ENCODE measurements at regions not wholly inside any gene's neighbourhood (a gene's known extent, or its start where the extent isn't known, plus 50 kb on each side); places are given as distances from the start of the nearest gene placed in this dataset.

DNA sequence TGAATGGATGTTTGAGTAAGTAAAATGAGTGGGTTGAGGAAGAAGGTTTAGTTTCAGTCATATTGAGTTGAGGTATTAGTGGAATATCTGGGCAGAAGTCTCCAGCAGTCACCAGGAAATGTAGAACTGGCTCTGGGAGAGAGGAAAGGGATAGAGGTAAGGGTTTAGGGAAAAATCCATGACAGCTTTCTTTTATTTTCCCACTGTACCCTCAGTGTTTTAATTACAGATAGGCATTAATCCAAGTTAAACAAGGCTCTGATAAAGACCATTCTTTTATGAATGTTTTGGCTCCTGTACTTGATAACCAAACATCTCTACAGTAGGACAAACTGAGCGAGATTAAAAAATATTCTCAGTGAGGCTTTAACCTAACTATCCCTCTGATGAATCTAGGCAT, 318.4 kb upstream of the SYNCRIP start:
- no peak overlapping the region for H3K4me3 ChIP-seq
- H3K27ac ChIP-seq = no peak overlapping the region
- no peaks in the 10 kb centered on the region for H3K36me3 ChIP-seq
- no peaks in the 10 kb centered on the region for H3K27me3 ChIP-seq
- H3K9me3 ChIP-seq = no peaks in the 10 kb centered on the region
- no peaks in the 10 kb centered on the region for H3K4me1 ChIP-seq
- intact Hi-C loops (cut with DNase I; ENCODE audit: low total_unique reads) = no loop called here
- no peak for DNase-seq
- TF ChIP-seq, protein P1, sequence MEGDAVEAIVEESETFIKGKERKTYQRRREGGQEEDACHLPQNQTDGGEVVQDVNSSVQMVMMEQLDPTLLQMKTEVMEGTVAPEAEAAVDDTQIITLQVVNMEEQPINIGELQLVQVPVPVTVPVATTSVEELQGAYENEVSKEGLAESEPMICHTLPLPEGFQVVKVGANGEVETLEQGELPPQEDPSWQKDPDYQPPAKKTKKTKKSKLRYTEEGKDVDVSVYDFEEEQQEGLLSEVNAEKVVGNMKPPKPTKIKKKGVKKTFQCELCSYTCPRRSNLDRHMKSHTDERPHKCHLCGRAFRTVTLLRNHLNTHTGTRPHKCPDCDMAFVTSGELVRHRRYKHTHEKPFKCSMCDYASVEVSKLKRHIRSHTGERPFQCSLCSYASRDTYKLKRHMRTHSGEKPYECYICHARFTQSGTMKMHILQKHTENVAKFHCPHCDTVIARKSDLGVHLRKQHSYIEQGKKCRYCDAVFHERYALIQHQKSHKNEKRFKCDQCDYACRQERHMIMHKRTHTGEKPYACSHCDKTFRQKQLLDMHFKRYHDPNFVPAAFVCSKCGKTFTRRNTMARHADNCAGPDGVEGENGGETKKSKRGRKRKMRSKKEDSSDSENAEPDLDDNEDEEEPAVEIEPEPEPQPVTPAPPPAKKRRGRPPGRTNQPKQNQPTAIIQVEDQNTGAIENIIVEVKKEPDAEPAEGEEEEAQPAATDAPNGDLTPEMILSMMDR (IDR thresholded peaks at IDR 0.05) = no peak
- no peak for TF ChIP-seq POLR2A (IDR thresholded peaks at IDR 0.05)

DNA sequence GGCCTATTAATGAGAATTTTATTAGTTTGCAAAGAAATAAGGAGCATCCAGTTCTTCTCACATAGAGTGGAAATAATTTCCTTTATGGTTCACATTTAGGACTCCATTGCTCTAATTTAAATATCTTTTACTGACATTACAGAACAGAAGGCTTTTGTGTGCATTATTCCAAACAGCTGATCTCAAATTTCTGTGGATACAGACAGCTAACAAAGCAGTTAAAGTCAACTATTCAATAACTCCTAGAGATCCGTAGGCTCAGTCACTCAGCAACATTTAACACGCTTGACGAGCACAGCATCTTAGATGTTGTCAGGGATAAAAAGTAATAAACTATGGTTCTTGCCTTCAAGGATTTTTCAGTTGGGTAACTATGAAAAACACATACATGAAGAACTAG, 305.8 kb upstream of the SYNCRIP start:
- Histone ChIP-seq H3K27me3 (no peaks in the 10 kb centered on the region), H3K9me3 (no peaks in the 10 kb centered on the region), H3K27ac (no peak overlapping the region), H3K36me3 (no peaks in the 10 kb centered on the region), H3K4me1 (no peaks in the 10 kb centered on the region), H3K4me3 (no peak overlapping the region)
- TF ChIP-seq, protein P1 (IDR thresholded peaks at IDR 0.05) = no peak
- no peak for TF ChIP-seq POLR2A (IDR thresholded peaks at IDR 0.05)
- intact Hi-C loops (cut with DNase I; ENCODE audit: low total_unique reads) = no loop called here
- no peak for DNase-seq

DNA sequence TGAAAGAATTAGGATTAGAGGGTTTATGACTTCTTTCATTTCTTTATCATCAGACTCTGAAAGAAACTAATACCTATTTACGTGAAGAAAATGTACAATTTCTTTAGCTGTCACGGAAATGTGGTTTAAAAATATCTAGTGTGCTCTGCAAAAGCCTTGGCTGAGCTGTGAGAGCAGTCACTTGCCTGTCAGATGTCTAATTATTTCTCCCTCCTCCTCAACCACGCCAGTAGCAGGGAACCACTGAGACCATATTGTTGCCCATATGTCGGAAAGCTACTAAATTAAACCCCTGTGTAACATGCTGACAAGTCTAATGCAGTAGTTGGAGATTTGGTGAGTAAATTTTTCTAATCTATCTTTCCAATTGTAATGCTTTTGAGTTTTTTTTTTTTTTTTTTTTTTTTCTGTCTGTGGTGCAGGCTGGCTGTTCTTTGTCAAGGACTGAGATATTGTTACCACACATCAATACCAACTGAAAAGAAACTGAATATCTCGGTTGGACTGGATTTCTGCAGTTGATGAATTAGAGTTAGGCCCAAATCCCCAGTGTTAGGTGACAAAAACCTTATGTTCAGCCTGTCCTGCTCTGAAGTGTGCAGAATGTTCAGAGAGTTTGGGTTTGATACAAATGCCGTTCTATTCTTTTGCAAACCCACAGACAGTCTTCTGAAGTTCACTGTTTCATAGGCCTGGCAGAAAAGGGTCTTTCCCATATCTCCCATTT, 302.9 kb upstream of the SYNCRIP start:
- no peaks in the 10 kb centered on the region for H3K27me3 ChIP-seq
- no peak overlapping the region for H3K4me3 ChIP-seq
- no peaks in the 10 kb centered on the region for H3K4me1 ChIP-seq
- intact Hi-C loops (cut with DNase I; ENCODE audit: low total_unique reads) = no loop called here
- no peak for DNase-seq
- no peak for TF ChIP-seq POLR2A (IDR thresholded peaks at IDR 0.05)
- no peak overlapping the region for H3K27ac ChIP-seq
- H3K36me3 ChIP-seq = no peaks in the 10 kb centered on the region
- H3K9me3 ChIP-seq = no peaks in the 10 kb centered on the region

DNA sequence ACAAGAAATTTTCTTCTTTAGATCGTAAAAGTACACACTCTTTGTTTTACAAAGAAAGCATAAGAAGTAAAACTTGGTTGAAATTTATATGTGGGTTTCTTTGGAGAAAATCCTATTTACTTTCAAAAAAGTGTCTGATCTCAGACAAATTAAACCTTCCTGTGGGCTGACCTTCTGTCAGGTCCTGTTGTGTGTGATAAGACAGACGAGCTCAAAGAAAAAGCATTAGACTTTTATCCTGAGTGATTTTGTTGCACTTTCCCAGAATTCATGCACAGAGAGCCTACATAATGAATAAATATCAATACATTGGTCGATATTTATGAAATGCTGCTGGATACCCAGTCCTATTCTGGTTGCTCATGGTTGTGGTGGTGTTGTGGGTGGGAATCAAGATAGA, 302.1 kb upstream of the SYNCRIP start:
- Histone ChIP-seq H3K4me1 (no peaks in the 10 kb centered on the region), H3K27ac (no peak overlapping the region), H3K9me3 (no peaks in the 10 kb centered on the region), H3K27me3 (no peaks in the 10 kb centered on the region), H3K36me3 (no peaks in the 10 kb centered on the region), H3K4me3 (no peak overlapping the region)
- TF ChIP-seq POLR2A (IDR thresholded peaks at IDR 0.05) = no peak
- TF ChIP-seq, protein P1 (IDR thresholded peaks at IDR 0.05) = no peak
- no peak for DNase-seq
- intact Hi-C loops (cut with DNase I; ENCODE audit: low total_unique reads) = no loop called here

DNA sequence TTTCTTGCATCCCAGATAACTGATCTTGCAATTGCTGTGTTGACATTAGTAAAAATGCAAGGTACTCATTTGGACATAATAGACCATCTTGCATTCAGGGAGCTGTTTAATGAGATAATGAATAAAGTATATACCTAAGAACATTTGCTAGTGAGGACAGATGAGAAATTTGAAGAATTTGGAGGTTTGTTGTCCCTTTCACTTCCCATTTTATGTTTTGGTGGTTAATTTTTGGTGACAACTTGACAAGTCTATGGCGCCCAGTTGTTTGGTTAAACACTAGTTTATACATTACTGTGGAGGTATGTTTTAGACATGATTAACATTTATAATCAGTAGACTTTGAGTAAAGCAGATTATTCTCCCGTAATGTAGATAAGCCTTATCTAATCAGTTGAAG, 300.2 kb upstream of the SYNCRIP start:
- Histone ChIP-seq H3K36me3 (no peaks in the 10 kb centered on the region), H3K9me3 (no peaks in the 10 kb centered on the region), H3K27me3 (no peaks in the 10 kb centered on the region), H3K4me3 (no peak overlapping the region), H3K4me1 (no peaks in the 10 kb centered on the region), H3K27ac (no peak overlapping the region)
- TF ChIP-seq POLR2A (IDR thresholded peaks at IDR 0.05) = no peak
- TF ChIP-seq, protein P1 (IDR thresholded peaks at IDR 0.05) = no peak
- DNase-seq = no peak
- intact Hi-C loops (cut with DNase I; ENCODE audit: low total_unique reads) = no loop called here

DNA sequence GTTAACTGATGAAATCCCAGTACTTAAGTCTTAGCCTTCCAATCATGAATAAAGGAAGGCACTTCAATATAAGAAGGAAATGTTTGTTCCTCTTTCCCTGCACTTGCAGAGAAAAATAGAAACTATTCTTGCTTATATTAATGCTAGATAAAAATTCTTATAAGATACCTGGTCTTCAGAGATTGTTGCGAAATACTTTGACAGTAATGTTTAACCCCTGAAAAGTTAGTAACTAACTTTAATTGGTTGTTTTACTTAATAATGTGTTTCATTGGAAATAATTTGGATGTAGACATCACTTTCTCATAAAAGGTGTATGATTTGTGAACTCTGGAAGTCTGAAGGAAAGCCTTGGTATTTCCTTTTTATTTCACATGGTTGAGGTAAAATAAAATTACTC, 294.2 kb upstream of the SYNCRIP start:
- DNase-seq = no peak
- no peaks in the 10 kb centered on the region for H3K36me3 ChIP-seq
- H3K4me3 ChIP-seq = no peak overlapping the region
- TF ChIP-seq, protein P1 (IDR thresholded peaks at IDR 0.05) = no peak
- no peak for TF ChIP-seq POLR2A (IDR thresholded peaks at IDR 0.05)
- no peaks in the 10 kb centered on the region for H3K9me3 ChIP-seq
- intact Hi-C loops (cut with DNase I; ENCODE audit: low total_unique reads) = no loop called here
- no peak overlapping the region for H3K27ac ChIP-seq
- H3K4me1 ChIP-seq = no peaks in the 10 kb centered on the region
- no peaks in the 10 kb centered on the region for H3K27me3 ChIP-seq
